ENCODE measurements at regions not wholly inside any gene's neighbourhood (a gene's known extent, or its start where the extent isn't known, plus 50 kb on each side); places are given as distances from the start of the nearest gene placed in this dataset.

DNA sequence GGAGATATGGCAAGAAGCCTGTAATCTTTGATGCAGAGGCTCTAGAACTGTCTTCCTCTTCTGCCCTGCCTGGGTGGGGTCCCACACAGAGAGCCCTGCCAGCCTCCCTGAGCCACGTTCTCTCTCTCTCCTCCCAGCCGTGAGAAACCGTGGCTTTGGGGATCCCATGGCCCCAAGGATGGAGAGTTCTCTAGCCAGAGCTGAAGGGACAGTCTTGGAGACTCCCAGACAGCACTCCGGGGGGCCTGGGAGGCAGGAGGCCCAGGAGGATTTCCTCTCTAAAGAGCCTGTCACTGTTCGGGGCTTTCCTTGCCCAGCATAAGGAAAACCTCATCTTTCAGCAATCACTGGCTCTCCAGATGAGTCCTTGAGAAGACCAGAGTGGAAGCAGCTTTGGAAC lies 227.1 kb downstream of the ARHGAP12 start:
- Histone ChIP-seq H3K4me3 (no peak overlapping the region), H3K27me3 (no peaks in the 10 kb centered on the region), H3K27ac (peak overlapping the region; percentile 84 to 93), H3K36me3 (no peaks in the 10 kb centered on the region), H3K9me3 (no peaks in the 10 kb centered on the region), H3K4me1 (peaks cover 0 to 69% (median 42%) of the 10 kb centered on the region in 4 donors)
- no peak for DNase-seq
- intact Hi-C loops (cut with DNase I; ENCODE audit: low total_unique reads): no loop called here
- TF ChIP-seq, protein P1, sequence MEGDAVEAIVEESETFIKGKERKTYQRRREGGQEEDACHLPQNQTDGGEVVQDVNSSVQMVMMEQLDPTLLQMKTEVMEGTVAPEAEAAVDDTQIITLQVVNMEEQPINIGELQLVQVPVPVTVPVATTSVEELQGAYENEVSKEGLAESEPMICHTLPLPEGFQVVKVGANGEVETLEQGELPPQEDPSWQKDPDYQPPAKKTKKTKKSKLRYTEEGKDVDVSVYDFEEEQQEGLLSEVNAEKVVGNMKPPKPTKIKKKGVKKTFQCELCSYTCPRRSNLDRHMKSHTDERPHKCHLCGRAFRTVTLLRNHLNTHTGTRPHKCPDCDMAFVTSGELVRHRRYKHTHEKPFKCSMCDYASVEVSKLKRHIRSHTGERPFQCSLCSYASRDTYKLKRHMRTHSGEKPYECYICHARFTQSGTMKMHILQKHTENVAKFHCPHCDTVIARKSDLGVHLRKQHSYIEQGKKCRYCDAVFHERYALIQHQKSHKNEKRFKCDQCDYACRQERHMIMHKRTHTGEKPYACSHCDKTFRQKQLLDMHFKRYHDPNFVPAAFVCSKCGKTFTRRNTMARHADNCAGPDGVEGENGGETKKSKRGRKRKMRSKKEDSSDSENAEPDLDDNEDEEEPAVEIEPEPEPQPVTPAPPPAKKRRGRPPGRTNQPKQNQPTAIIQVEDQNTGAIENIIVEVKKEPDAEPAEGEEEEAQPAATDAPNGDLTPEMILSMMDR (IDR thresholded peaks at IDR 0.05): no peak

DNA sequence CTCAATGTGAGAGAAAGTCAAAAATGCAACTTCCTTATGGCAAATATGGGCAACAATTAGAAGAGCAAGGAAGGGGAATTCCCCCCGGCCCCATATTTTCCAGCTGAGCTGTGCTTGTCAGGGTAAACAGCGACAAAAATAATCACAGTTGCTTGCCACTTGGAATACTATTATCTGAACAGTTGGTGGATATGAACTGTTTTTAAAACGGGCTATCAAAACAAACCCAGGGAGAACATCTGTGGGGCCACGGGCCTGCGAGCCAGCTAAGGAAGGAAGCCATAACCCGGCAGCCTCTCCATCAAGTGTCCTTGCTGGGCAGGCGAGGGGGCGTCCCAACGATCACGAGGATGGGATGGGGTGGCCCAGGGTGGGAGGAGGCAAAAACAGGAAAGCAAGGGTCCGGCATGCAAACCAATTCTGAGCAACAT lies 228.4 kb downstream of the ARHGAP12 start:
- TF ChIP-seq, protein P1 (IDR thresholded peaks at IDR 0.05): no peak
- intact Hi-C loops (cut with DNase I; ENCODE audit: low total_unique reads): no loop called here
- no peak for DNase-seq
- Histone ChIP-seq H3K27ac (peak overlapping the region; percentile 84 to 93), H3K4me1 (peaks cover 0 to 67% (median 42%) of the 10 kb centered on the region in 4 donors), H3K4me3 (no peak overlapping the region), H3K27me3 (no peaks in the 10 kb centered on the region), H3K9me3 (no peaks in the 10 kb centered on the region), H3K36me3 (no peaks in the 10 kb centered on the region)

DNA sequence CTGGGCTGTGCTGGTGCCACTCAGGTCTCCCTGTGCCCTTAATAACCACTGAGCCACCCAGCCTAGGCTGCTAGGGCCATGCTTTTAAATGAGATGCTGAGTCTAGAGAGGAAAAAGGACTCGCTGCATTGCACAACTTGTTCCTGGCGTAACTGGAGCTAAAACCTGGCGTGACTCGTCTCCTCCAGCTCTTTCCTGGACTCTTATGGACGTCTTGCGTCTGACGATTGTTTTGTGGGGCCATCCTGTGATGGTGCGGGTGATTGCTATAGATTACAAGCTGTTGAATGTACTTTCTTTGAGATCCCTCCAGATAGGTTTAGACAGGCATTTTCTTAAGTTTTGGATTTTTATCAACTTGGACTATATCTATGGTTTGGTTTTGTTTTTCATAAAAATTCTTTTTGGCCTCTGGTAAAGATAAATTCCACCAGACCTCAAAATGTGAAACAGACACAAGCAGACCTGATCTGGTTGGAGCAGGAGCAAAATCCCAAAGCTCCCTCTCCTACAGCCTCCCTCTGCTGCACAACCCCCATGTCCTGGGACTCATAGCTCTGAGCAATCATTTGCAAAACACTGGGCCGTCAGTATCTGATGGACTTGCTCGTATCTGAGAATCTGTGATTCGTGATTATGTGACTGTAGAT lies 230.3 kb downstream of the ARHGAP12 start:
- peaks cover 0 to 67% (median 42%) of the 10 kb centered on the region in 4 donors for H3K4me1 ChIP-seq

DNA sequence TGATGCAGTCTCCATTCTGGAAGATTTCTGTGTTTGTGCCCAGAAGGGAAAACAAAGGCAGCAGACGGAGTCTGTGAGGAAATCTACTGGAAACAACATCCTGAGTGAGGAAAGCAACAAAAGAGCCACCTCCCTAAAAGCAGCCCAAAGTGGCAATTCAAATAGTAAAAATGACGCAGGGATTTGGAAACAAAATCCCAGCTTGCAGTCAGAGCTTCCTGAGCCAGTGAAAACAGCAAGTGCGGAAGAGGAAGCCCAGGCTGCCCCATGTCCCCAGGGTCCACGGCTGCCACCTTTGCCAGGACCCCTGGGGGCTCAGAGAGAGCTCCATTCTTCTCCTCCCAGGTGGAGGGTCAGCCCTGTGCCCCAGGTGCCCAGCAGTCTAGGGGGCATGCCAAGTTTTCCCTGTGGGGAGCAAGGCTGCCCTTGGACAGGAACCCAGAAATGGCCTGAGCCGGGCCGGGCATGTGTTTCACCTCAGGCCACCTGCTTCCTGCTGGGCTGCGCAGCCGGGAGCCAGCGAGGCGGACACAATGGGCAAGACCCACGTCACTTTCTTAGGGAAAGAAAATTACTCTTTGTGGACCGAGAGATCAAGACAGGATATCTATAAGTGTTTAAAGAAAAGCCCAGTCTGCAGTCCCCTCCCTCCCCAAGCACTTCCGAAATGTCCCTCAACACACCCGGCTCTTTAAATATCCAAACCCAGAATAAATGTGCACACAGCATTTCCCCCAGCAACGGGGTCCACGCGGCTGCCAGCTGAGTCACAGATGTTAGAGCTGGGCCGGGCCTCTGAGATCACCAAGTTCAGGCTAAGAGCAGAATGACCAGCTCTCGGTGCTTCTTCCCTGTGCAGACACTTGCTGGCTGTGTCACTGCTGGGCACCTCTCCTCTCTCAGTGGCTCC lies 231.1 kb downstream of the ARHGAP12 start:
- Histone ChIP-seq H3K27ac (peak overlapping the region; percentile 84 to 93), H3K36me3 (no peaks in the 10 kb centered on the region), H3K4me1 (peaks cover 0 to 63% (median 42%) of the 10 kb centered on the region in 4 donors), H3K9me3 (no peaks in the 10 kb centered on the region), H3K4me3 (peak overlapping the region; percentile 35 to 46), H3K27me3 (no peaks in the 10 kb centered on the region)
- TF ChIP-seq, protein P1 (IDR thresholded peaks at IDR 0.05): no peak
- DNase-seq: peak; percentile 94 to 95
- intact Hi-C loops (cut with DNase I; ENCODE audit: low total_unique reads): loop anchor here (5.0 kb wide), 1 partner anchor 60 kb away; no protein-coding TSS in a partner anchor

More for the DNA sequence above, 230.3 kb downstream of the ARHGAP12 start:
- peak overlapping the region; percentile 35 to 46 for H3K4me3 ChIP-seq
- H3K27me3 ChIP-seq: no peaks in the 10 kb centered on the region
- intact Hi-C loops (cut with DNase I; ENCODE audit: low total_unique reads): loop anchor here (5.0 kb wide), 1 partner anchor 59 kb away; no protein-coding TSS in a partner anchor
- TF ChIP-seq, protein P1 (IDR thresholded peaks at IDR 0.05): no peak
- peak overlapping the region; percentile 84 to 93 for H3K27ac ChIP-seq
- H3K9me3 ChIP-seq: no peaks in the 10 kb centered on the region
- peak in 1 of 2 donors; percentile 88 for DNase-seq
- no peaks in the 10 kb centered on the region for H3K36me3 ChIP-seq

DNA sequence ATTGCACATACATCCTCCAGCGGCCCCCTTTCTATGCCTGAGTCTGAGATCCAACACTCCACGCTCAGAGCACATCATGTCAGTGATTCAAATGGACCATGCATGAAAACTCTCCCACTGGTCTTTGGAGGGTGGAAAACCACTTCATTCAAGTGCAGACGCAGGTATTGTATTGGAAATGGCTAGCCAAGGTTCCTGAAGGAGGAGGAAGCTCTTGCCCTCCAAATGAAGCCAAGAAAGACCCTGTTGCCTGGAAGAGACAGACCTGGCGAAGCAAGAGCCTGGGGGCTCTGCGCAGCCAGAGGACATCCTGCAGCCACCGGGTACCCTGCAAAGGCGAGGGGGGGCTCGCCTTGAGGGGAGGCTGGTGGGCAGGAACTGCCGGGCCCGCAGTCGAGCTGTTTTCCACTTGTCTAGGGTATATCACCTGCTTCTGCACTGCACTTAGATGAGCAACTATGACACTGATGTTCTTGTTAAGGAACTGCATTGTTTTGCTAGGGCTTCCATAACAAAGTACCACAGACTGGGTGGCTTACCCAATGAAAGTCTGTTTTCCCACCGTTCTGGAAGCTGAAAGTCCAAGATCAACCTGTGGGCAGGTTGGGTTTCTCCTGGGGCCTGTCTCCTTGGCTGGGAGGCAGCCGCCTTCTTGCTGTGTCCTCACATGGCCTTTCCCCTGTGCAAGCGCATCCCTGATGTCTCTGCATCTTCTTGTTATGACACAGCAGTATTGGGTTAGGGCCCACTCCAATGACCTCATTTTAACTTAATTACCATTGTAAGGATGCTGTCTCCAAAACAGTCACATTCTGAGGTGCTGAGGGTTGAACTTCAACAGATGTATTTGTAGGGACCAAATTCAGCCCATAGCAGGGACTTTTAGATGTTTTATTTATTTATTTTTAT lies 233.4 kb downstream of the ARHGAP12 start:
- H3K4me3 ChIP-seq: no peak overlapping the region
- peaks cover 0 to 41% (median 28%) of the 10 kb centered on the region in 4 donors for H3K4me1 ChIP-seq
- intact Hi-C loops (cut with DNase I; ENCODE audit: low total_unique reads): loop anchor here (5.0 kb wide), 1 partner anchor 62 kb away; no protein-coding TSS in a partner anchor
- H3K27me3 ChIP-seq: no peaks in the 10 kb centered on the region
- TF ChIP-seq, protein P1 (IDR thresholded peaks at IDR 0.05): no peak
- no peak overlapping the region for H3K27ac ChIP-seq
- no peaks in the 10 kb centered on the region for H3K9me3 ChIP-seq
- no peak for DNase-seq
- H3K36me3 ChIP-seq: no peaks in the 10 kb centered on the region

All from tibial artery (tissue), 4 donors.